HUDEP-2 (cell line): ENCODE measurements at regions not wholly inside any gene's neighbourhood (a gene's known extent, or its start where the extent isn't known, plus 50 kb on each side); places are given as distances from the start of the nearest gene placed in this dataset.
A peak's percentile ranks its signal among the peaks of the same experiment; 100 is the strongest.

Source experiments
- DNase-seq, 76 experiments: peaks; one replicate each; lab custom pipeline; 2025; ENCODE audit not compliant: unreplicated experiment in 76 of 76; lab: John Stamatoyannopoulos, UW

GRCh38 chr12:65595016-65595560 is 229.2 kb upstream of the HMGA2 start:
- no peak for DNase-seq

DNA sequence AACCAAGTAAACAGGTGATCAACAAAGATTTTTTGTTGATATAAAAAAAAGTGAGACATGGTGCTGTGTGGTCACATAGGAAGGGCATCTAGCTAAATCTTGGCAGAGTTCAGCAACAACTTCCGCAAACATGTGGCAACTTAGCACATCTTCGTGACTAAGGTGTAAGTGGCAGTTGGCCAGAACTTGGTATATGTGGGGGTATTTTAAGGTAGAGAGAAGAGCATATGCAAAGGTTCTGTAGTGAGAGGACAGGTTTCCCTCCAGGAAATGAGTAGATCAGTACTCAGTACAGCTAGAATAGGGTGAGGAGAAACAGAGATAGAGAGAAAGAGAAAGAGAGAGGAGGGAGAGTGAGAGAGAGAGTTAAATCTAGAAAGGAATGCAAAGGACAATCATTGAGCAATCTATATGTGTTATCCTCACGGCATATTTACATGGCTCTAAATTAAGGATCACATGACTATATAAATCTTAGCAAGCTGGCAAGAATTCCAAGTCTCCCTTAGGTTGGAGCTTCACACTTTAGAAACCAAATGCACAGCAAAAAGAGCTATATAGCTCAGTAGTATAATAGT is 227.7 kb upstream of the HMGA2 start:
- DNase-seq = no peak

DNA sequence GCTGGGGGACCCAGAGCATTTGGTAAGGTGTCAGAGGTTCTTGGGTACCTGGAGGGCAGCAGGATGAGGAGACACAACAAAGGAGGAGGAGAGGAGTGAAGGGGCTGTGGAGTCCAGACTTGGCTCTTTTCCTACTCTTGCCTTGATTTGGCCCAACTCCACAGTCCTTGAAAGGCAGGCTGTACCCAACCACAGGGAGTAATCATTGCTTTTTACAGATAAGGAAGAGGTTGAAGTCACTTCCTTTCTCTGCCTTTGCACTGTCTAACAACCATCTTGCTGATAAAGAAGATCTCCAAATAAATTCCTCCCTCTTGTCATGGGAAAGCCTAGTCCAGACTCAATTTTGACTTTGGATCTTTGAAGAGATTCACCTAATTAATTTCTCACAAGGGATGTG is 226.8 kb upstream of the HMGA2 start:
- peak in 5 of 76 experiments; percentile 0 to 9 (median 5) for DNase-seq

- DNase-seq = no peak
Measured at GRCh38 chr12:65598688-65599087, 225.6 kb upstream of the HMGA2 start.

DNA sequence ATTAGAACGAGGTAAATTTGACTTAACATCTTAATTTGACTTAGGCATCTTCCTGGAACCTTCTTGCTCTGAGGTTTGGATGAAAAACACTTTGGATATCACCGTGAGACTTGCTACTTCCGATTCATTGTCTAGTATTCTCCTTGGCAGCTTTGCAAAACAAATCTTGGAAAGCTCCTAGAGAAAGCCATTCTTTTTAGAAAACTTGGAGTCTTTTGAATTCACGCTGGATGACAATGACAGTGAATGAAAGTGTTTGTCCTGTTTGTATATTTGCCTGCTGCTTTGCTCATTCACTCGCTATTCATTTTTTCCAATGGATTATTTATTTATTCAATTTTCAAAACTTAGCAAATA is 222.1 kb upstream of the HMGA2 start:
- no peak for DNase-seq

GRCh38 chr12:65602610-65603295 is 221.5 kb upstream of the HMGA2 start:
- peak in 43 of 76 experiments; percentile 1 to 60 (median 20) for DNase-seq

DNA sequence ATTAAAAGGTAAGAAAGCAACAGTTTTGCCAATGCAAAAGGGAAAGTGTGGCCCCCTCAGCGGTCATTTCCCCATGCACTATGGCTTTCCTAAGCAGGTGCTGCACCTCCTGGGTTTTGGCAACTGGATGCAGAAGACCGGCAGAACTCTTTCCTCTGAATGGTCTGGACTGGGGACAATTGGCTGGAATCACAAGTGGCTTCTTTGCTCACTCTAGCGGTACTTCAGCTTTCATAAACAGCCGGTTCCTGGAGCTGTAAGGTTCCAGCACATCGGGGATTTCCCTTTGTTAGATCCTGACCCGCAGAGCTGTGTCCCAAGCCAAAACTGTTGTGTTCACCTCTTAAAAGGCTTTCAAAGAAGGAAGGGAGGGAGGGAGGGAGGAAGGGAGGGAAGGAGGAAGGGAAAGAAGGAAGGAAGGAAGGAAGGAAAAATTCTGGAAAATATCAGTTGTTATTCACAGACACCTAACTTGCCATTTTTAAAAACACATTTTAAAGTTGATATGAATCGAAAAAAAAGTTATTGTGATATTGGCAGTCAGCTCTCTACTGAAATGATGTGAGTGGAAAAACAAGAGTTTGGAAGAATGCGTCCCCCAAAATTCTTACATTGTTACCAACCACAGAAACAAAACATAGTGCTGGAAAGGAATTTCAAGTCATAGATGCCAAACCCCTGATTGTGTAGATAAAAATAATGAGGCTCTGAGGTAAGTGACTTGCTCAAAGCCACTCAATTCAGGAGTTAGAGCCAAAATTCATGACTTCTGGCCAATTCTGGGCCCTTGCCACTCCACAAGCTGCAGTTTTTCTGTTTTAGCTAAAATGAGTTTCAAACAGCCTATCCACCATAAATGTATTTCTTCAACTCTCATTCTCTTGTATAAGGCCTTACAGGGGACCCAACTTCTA is 220.6 kb upstream of the HMGA2 start:
- no peak for DNase-seq

- DNase-seq = no peak
Measured at GRCh38 chr12:65605019-65605418, 219.3 kb upstream of the HMGA2 start.

GRCh38 chr12:65606008-65606766 is 218.1 kb upstream of the HMGA2 start:
- DNase-seq = no peak

- no peak for DNase-seq
Measured at GRCh38 chr12:65607401-65607841, 216.9 kb upstream of the HMGA2 start.

GRCh38 chr12:65608319-65608916 is 215.9 kb upstream of the HMGA2 start:
- DNase-seq = no peak

- no peak for DNase-seq
Measured at GRCh38 chr12:65609359-65609771, 214.9 kb upstream of the HMGA2 start.

DNA sequence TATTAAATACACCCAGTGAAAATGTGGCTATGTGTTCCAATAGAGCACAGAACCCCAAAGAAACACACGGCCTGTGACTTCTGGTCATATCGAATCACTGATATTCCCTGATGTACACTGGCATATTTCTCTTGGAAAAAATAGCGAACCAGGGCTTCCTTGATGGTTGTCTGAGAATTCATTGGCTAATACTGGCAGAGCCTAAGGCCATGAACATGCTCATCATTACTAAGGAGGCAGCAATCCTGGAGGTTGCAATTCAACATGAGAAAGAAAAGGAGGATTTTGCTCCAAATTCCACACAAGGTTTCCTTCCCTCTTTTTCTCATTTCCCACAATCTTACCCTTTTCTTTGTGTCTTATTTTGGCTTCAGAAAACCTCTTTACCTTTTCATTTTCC is 212.9 kb upstream of the HMGA2 start:
- DNase-seq = no peak

- DNase-seq = no peak
Measured at GRCh38 chr12:65612440-65612839, 211.8 kb upstream of the HMGA2 start.

- no peak for DNase-seq
Measured at GRCh38 chr12:65613692-65614091, 210.6 kb upstream of the HMGA2 start.

- DNase-seq = no peak
Measured at GRCh38 chr12:65614259-65614889, 209.9 kb upstream of the HMGA2 start.

DNA sequence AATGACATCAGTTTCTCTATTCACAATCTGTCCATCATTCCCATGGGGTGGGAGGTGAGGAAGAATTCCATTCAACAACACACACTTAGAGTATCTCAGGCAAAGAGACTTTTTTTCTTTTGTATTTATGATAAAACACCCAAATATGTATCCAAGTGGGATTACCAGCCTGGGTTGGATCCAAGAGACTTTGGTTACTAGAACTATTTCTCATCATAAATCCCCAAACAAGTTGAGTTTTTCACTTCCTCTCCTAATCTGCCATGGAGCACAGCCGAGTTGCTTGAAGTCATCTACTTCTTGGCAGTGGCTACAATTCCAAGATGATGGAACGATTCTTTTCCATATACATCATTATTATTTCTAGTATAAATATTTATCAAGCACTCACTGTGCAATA is 209.2 kb upstream of the HMGA2 start:
- no peak for DNase-seq

DNA sequence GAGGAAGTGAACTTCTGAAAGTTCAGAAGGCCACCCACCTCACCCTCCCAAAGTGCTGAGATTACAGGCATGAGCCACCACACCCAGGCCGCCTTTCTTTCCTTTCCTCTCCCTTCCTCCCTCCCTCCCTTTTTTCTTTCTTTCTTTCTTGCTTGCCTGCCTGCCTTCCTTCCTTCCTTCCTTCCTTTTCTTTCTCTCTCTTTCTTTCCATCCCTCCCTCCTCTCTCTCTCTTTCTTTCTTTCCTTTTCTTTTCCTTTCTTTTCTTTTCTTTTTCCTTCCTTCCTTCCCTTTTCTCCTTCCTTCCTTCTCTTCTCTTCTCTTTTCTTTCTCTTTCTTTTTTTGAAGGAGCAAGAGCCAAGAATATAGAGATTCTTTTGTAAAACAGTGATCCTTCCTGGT is 208.3 kb upstream of the HMGA2 start:
- no peak for DNase-seq

DNA sequence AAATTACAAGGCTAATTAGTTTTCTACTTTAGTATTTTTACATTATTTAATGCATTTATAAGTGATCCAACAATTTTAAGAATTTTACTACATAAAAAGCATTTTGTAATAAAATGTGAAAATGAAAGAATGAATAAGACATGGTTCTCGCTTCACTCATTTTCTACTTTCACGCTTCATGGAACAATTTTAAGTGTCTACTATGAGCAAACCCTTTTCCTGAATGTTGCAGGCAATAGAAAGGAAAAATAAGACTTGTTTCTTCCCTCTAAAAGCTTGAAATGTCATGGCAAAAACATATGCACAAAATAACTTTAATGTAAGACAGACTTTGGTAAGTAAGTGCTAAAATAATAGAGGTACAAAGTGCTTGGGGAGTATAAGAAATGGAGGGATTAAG is 205.7 kb upstream of the HMGA2 start:
- no peak for DNase-seq

GRCh38 chr12:65619018-65619417 is 205.3 kb upstream of the HMGA2 start:
- no peak for DNase-seq
